HFF-Myc (cell line): ENCODE measurements at regions not wholly inside any gene's neighbourhood (a gene's known extent, or its start where the extent isn't known, plus 50 kb on each side); places are given as distances from the start of the nearest gene placed in this dataset.

Experiments
- DNase-seq: peaks from one replicate; pipeline ENCODE4 v3.0.0-alpha.2; 2011; ENCODE audit warnings: low read depth; ENCODE audit errors: extremely low read depth
- H3K4me3 ChIP-seq: replicated peaks from 2 replicates; pipeline ENCODE4 v1.5.1; 2011; ENCODE audit warnings: low read depth, mild to moderate bottlenecking, control low read depth, low read length
- CTCF ChIP-seq: IDR thresholded peaks from 2 replicates; pipeline ENCODE4 v1.5.1; 2012; ENCODE audit warnings: mild to moderate bottlenecking, low read depth, low read length, control low read depth; ENCODE audit errors: missing control alignments

GRCh38 chr5:109959652-109960051 lies 269.9 kb downstream of the MAN2A1 start:
- TF ChIP-seq CTCF = no peak
- H3K4me3 ChIP-seq = no peak overlapping the region
- DNase-seq = no peak

DNA sequence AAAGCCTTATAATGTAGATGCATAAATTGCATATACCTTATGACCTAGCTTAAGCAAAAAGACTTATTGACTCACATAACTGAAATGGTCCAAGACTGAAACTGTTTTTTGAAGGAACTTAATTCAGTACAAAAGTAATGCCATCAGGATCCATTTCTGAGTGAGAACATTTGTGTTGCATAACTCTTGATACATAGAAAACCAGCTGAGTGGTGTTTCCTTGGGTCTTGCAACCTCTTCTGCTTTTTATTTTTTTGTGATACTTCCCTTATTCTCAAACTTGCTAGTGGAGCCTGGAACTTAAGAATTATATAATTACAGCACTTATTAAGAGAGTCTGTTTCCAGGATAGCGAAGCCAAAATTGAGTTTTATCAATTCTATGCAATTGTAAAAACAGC lies 272.0 kb downstream of the MAN2A1 start:
- no peak overlapping the region for H3K4me3 ChIP-seq
- no peak for DNase-seq
- TF ChIP-seq CTCF = no peak

DNA sequence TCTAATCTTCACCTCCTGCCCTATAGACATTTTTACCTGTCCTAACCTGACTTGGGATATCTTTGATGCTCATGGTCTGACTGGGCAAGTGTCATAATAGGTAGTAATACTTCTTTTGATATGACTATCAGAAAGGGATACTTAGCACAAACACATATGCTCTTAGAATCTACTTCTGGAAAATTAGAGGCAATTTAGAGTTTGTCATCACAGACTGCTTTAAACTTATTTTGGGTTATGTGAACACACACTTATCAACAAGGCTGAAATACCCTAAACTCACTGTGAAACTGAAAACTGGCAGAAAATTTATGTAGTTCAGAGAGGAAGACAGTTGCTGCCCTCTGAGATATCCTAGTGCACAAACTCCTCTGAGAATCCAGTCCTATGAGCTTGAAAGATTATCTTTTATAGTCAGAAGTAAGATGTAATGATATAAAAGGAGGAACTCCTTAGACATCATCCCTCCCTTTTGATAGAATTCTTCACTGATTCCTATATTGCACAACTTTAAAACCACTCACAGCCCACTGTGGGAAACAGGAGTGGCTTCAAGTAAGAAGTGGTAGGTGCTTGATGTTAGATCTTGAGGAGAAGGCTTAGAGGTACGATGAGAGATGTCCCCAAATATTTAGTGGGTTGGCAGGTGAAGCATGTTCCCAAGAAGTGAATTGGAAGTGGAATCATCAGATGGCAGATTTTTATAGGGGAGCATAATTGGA lies 273.3 kb downstream of the MAN2A1 start:
- TF ChIP-seq CTCF = no peak
- no peak overlapping the region for H3K4me3 ChIP-seq
- no peak for DNase-seq

- H3K4me3 ChIP-seq = no peak overlapping the region
- no peak for DNase-seq
- TF ChIP-seq CTCF = no peak
These were observed 274.4 kb downstream of the MAN2A1 start for GRCh38 chr5:109964136-109964535.

GRCh38 chr5:109965634-109966033 lies 275.9 kb downstream of the MAN2A1 start:
- H3K4me3 ChIP-seq = no peak overlapping the region
- no peak for TF ChIP-seq CTCF
- no peak for DNase-seq

- TF ChIP-seq CTCF = no peak
- DNase-seq = no peak
- no peak overlapping the region for H3K4me3 ChIP-seq
These were observed 282.2 kb downstream of the MAN2A1 start for GRCh38 chr5:109971968-109972367.

DNA sequence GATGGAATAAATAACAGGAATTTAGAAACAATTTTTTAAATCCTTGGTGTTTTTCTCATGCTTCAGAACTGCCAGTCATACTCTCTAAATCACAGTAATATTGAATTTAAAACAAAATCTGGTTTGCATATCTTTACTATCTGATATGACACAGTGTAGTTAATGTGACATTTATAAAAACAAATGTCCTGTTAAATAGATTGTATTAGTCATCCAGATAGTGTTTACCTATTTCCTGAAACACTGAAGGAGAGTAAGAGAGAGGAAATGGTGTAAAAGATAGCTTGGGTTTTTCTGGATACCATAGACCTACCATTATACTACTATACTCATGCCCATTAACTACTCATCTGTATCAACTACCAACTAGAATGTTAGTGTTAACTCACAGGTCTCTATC lies 292.3 kb downstream of the MAN2A1 start:
- TF ChIP-seq CTCF = no peak

More for the DNA sequence above, 292.3 kb downstream of the MAN2A1 start:
- no peak overlapping the region for H3K4me3 ChIP-seq
- no peak for DNase-seq
